ENCODE measurements at regions not wholly inside any gene's neighbourhood (a gene's known extent, or its start where the extent isn't known, plus 50 kb on each side); places are given as distances from the start of the nearest gene placed in this dataset.

GRCh38 chr4:3715855-3716630, 50.1 kb upstream of the ADRA2C start:
- Mint-ChIP-seq H3K9me3 (peaks cover 9% of the 10 kb centered on the region), H3K4me3 (no peak overlapping the region), H3K27me3 (ENCODE audit: low read depth) (peaks cover 17% of the 10 kb centered on the region), H3K4me1 (peaks cover 2% of the 10 kb centered on the region), H3K36me3 (ENCODE audit: low read depth) (peaks cover 4% of the 10 kb centered on the region), H3K27ac (ENCODE audit: unreplicated experiment) (peak overlapping the region; percentile 15)
- no peak for DNase-seq (ENCODE audit: low read depth, low spot score)
- TF ChIP-seq CTCF (conservative IDR thresholded peaks at IDR 0.05): no peak

- Mint-ChIP-seq H3K9me3 (peaks cover 9% of the 10 kb centered on the region), H3K36me3 (ENCODE audit: low read depth) (peaks cover 4% of the 10 kb centered on the region), H3K27ac (ENCODE audit: unreplicated experiment) (no peak overlapping the region), H3K27me3 (ENCODE audit: low read depth) (peaks cover 12% of the 10 kb centered on the region), H3K4me1 (peaks cover 4% of the 10 kb centered on the region), H3K4me3 (no peak overlapping the region)
- no peak for TF ChIP-seq CTCF (conservative IDR thresholded peaks at IDR 0.05)
- no peak for DNase-seq (ENCODE audit: low read depth, low spot score)
Measured at GRCh38 chr4:3715061-3715854, 50.9 kb upstream of the ADRA2C start.

GRCh38 chr4:3714642-3715001, 51.6 kb upstream of the ADRA2C start:
- Mint-ChIP-seq H3K4me3 (no peak overlapping the region), H3K27ac (ENCODE audit: unreplicated experiment) (no peak overlapping the region), H3K36me3 (ENCODE audit: low read depth) (peaks cover 4% of the 10 kb centered on the region), H3K4me1 (peaks cover 4% of the 10 kb centered on the region), H3K9me3 (peaks cover 9% of the 10 kb centered on the region), H3K27me3 (ENCODE audit: low read depth) (peaks cover 10% of the 10 kb centered on the region)
- TF ChIP-seq CTCF (conservative IDR thresholded peaks at IDR 0.05): no peak
- no peak for DNase-seq (ENCODE audit: low read depth, low spot score)

GRCh38 chr4:3713817-3714641, 52.2 kb upstream of the ADRA2C start:
- TF ChIP-seq CTCF (conservative IDR thresholded peaks at IDR 0.05): no peak
- H3K36me3 Mint-ChIP-seq (ENCODE audit: low read depth): peaks cover 3% of the 10 kb centered on the region
- no peak overlapping the region for H3K4me3 Mint-ChIP-seq

GRCh38 chr4:3713346-3713745, 52.8 kb upstream of the ADRA2C start:
- peaks cover 4% of the 10 kb centered on the region for H3K4me1 Mint-ChIP-seq
- H3K4me3 Mint-ChIP-seq: no peak overlapping the region
- no peaks in the 10 kb centered on the region for H3K36me3 Mint-ChIP-seq (ENCODE audit: low read depth)
- DNase-seq (ENCODE audit: low read depth, low spot score): no peak
- TF ChIP-seq CTCF (conservative IDR thresholded peaks at IDR 0.05): no peak
- H3K27ac Mint-ChIP-seq (ENCODE audit: unreplicated experiment): no peak overlapping the region
- peaks cover 11% of the 10 kb centered on the region for H3K27me3 Mint-ChIP-seq (ENCODE audit: low read depth)
- H3K9me3 Mint-ChIP-seq: peaks cover 5% of the 10 kb centered on the region

More at GRCh38 chr4:3713817-3714641, 52.2 kb upstream of the ADRA2C start:
- peaks cover 4% of the 10 kb centered on the region for H3K4me1 Mint-ChIP-seq
- no peak overlapping the region for H3K27ac Mint-ChIP-seq (ENCODE audit: unreplicated experiment)
- peaks cover 14% of the 10 kb centered on the region for H3K27me3 Mint-ChIP-seq (ENCODE audit: low read depth)
- DNase-seq (ENCODE audit: low read depth, low spot score): no peak
- H3K9me3 Mint-ChIP-seq: peaks cover 8% of the 10 kb centered on the region

Data from neural crest cell (in vitro differentiated cells).